Activated naive CD8-positive, alpha-beta T cell treated with anti-CD3 and anti-CD28 coated beads, Interleukin-2, amount 50 U/mL, for 24 hours (primary cell): ENCODE measurements at regions not wholly inside any gene's neighbourhood (a gene's known extent, or its start where the extent isn't known, plus 50 kb on each side); places are given as distances from the start of the nearest gene placed in this dataset.

Experiments used
- ATAC-seq: fragments of 150-1000 bp; cut with Tn5 transposase; one replicate; pipeline ENCODE4 v1.10.0; 2021
- DNase-seq: peaks from one replicate; pipeline ENCODE4 v3.0.0; 2021
- H3K27ac Mint-ChIP-seq: one replicate; pipeline ENCODE4 v1.8.0; 2021; ENCODE audit warnings: mild to moderate bottlenecking, mixed read lengths
- H3K27me3 Mint-ChIP-seq: one replicate; pipeline ENCODE4 v1.8.0; 2021; ENCODE audit warnings: mixed read lengths
- H3K36me3 Mint-ChIP-seq: one replicate; pipeline ENCODE4 v1.8.0; 2021; ENCODE audit warnings: low read depth, mixed read lengths
- H3K4me1 Mint-ChIP-seq: one replicate; pipeline ENCODE4 v1.8.0; 2021; ENCODE audit warnings: mixed read lengths
- H3K4me3 Mint-ChIP-seq: one replicate; pipeline ENCODE4 v1.8.0; 2021; ENCODE audit warnings: mild to moderate bottlenecking, moderate library complexity, mixed read lengths
- H3K9me3 Mint-ChIP-seq: one replicate; pipeline ENCODE4 v1.8.0; 2021; ENCODE audit warnings: mixed read lengths

DNA sequence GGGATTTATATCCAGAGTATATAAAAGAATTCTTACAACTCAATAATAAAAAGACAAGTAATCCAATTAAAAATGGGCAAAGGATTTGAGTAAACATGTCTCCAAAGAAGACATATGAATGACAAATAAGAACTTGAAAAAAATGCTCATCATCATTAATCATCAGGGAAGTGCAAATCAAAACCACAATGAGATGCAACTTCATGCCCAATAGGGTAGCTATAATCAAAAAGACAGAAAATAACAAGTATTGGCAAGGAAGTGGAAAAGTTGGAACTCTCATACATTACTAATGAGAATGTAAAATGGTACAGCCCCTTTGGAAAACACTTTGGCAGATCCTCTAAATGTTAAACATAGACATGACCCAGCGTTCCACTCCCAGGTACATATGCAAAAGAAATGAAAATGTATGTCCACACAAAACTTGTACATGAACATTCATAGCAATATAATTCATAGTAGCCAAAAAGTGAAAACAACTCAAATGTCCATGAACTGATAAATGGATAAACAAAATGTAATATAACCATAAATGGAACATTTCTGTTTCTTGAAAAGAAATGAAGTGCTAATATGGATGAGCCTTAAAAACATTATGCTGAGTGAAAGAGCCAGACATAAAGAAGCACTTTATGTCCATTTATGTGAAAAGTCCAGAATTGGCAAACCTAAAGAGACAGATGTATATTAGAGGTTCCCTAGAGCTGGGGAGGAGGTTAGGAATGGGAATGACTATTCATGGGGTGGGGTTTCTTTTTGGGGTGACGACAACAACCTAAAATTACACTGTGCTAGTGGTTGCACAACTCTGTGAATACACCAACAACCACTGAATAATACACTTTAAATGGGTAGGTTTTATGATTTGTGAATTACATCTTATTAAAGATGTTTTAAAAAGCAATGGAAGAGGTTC lies 259.7 kb downstream of the RHOU start:
- Mint-ChIP-seq H3K9me3 (no peaks in the 10 kb centered on the region), H3K4me1 (peaks cover 3% of the 10 kb centered on the region), H3K27me3 (no peaks in the 10 kb centered on the region), H3K4me3 (no peak overlapping the region), H3K27ac (no peak overlapping the region), H3K36me3 (no peaks in the 10 kb centered on the region)
- no peak for DNase-seq
- no peak for ATAC-seq

- no peaks in the 10 kb centered on the region for H3K36me3 Mint-ChIP-seq
Observed at GRCh38 chr1:228996281-228996680, 261.0 kb downstream of the RHOU start.

GRCh38 chr1:228997721-228998144 lies 262.5 kb downstream of the RHOU start:
- DNase-seq: no peak
- H3K4me3 Mint-ChIP-seq: no peak overlapping the region
- no peak overlapping the region for H3K27ac Mint-ChIP-seq
- no peak for ATAC-seq
- H3K4me1 Mint-ChIP-seq: no peaks in the 10 kb centered on the region
- H3K36me3 Mint-ChIP-seq: no peaks in the 10 kb centered on the region
- no peaks in the 10 kb centered on the region for H3K27me3 Mint-ChIP-seq
- H3K9me3 Mint-ChIP-seq: no peaks in the 10 kb centered on the region

More at GRCh38 chr1:228996281-228996680, 261.0 kb downstream of the RHOU start:
- H3K4me3 Mint-ChIP-seq: no peak overlapping the region
- H3K27me3 Mint-ChIP-seq: no peaks in the 10 kb centered on the region
- DNase-seq (no peak), ATAC-seq (no peak)
- H3K4me1 Mint-ChIP-seq: no peaks in the 10 kb centered on the region
- H3K27ac Mint-ChIP-seq: no peak overlapping the region
- H3K9me3 Mint-ChIP-seq: no peaks in the 10 kb centered on the region

- no peak for DNase-seq
- H3K9me3 Mint-ChIP-seq: no peaks in the 10 kb centered on the region
Observed at GRCh38 chr1:228998179-228998578, 262.9 kb downstream of the RHOU start.

DNA sequence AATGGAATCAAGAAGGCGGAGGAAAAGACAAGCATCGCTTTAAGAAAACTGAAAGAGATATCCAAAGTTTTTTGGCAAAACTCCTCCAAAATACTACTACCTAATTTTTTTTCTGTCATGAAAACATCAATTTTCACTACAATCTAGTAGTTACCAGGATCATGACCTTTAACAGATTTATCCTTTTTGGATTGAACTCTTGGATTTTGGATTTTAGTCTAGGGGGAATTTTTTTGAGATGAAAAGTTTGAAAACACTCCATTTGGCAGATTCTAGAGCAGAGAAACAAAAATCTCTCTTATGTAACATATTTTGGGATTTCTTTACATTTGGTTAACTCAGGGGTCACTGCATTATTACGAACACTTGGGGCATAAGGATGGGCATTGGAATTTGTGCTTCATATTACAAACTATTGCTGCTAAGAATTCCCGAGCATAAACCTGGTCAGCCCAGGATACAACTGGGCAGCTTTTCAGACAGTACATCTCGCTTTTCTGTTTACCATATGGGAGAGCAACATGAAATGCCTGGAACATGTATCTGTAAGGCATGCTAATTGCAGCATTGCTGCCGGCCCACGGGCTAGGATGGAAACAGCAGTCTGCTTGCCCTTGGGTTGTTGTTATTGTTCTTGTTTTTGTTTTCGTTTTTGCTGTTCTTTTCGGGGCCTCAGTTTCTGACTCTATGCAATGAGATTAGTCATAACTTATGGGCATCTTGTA lies 264.3 kb downstream of the RHOU start:
- no peaks in the 10 kb centered on the region for H3K36me3 Mint-ChIP-seq
- H3K9me3 Mint-ChIP-seq: no peaks in the 10 kb centered on the region
- ATAC-seq (no peak), DNase-seq (no peak)
- H3K27ac Mint-ChIP-seq: no peak overlapping the region
- no peak overlapping the region for H3K4me3 Mint-ChIP-seq
- H3K27me3 Mint-ChIP-seq: no peaks in the 10 kb centered on the region
- H3K4me1 Mint-ChIP-seq: no peaks in the 10 kb centered on the region

More at GRCh38 chr1:228998179-228998578, 262.9 kb downstream of the RHOU start:
- Mint-ChIP-seq H3K4me1 (no peaks in the 10 kb centered on the region), H3K36me3 (no peaks in the 10 kb centered on the region), H3K27me3 (no peaks in the 10 kb centered on the region), H3K4me3 (no peak overlapping the region), H3K27ac (no peak overlapping the region)
- no peak for ATAC-seq

- no peak overlapping the region for H3K4me3 Mint-ChIP-seq
- DNase-seq (no peak), ATAC-seq (no peak)
- H3K36me3 Mint-ChIP-seq: no peaks in the 10 kb centered on the region
- H3K9me3 Mint-ChIP-seq: no peaks in the 10 kb centered on the region
- no peak overlapping the region for H3K27ac Mint-ChIP-seq
- H3K4me1 Mint-ChIP-seq: no peaks in the 10 kb centered on the region
- no peaks in the 10 kb centered on the region for H3K27me3 Mint-ChIP-seq
Observed at GRCh38 chr1:229000187-229000586, 264.9 kb downstream of the RHOU start.

DNA sequence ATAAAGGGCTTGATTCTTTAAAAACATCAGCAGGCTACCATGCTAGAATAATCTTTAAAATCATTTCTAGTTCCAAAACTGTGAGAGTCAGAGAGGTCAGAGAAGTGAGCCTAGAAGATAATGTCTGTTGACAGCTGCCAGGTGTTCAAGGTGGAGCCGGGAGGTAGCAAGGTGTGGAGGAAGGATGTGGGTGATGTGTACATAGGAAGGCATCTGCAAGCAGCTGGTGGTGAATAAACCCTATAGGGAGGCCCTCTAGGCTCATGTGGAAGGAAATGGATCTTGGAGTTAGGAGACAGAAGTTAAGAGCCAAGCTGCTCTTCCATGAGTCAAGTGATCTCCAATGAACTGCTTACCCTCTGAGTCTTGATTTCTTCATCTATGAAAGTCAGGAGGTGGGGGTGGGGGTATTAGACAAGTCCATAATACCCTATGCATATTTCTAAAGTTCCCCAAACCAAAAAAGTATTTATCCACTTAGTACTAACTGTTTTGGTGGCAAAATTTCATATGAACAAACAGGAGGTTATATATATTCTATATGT lies 266.3 kb downstream of the RHOU start:
- Mint-ChIP-seq H3K4me1 (no peaks in the 10 kb centered on the region), H3K9me3 (no peaks in the 10 kb centered on the region), H3K4me3 (no peak overlapping the region), H3K27ac (no peak overlapping the region), H3K36me3 (no peaks in the 10 kb centered on the region), H3K27me3 (no peaks in the 10 kb centered on the region)
- ATAC-seq: no peak
- DNase-seq: no peak

GRCh38 chr1:229002037-229002436 lies 266.8 kb downstream of the RHOU start:
- H3K36me3 Mint-ChIP-seq: no peaks in the 10 kb centered on the region
- DNase-seq (no peak), ATAC-seq (no peak)
- H3K27ac Mint-ChIP-seq: no peak overlapping the region
- no peak overlapping the region for H3K4me3 Mint-ChIP-seq
- no peaks in the 10 kb centered on the region for H3K9me3 Mint-ChIP-seq
- no peaks in the 10 kb centered on the region for H3K4me1 Mint-ChIP-seq
- H3K27me3 Mint-ChIP-seq: no peaks in the 10 kb centered on the region

DNA sequence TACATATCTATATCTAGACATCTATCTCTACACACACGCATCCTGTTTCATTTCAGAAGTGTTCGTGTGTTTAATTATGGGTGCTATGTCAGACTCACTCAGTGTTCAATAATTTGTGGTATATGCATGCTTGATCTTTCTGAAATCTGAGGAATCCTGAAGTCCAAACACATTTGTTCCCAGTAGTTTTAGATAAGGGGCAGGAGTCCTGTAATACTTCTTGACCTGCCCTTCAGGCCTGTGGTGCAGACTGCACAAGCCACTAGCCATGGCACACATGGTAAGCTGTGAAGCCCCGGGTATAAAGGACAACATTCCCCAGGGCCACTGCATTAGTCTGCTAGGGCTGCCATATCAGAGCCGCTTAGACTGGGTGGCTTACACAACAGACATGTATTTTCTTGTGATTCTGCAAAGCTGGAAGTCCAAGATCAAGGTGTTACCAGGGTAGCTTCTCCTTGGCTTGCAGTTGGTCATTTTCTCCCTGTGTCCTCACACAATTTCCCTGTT lies 267.2 kb downstream of the RHOU start:
- no peaks in the 10 kb centered on the region for H3K9me3 Mint-ChIP-seq
- H3K4me3 Mint-ChIP-seq: no peak overlapping the region
- H3K27me3 Mint-ChIP-seq: no peaks in the 10 kb centered on the region
- no peak for ATAC-seq
- H3K4me1 Mint-ChIP-seq: no peaks in the 10 kb centered on the region
- no peak for DNase-seq
- H3K27ac Mint-ChIP-seq: no peak overlapping the region
- H3K36me3 Mint-ChIP-seq: no peaks in the 10 kb centered on the region

DNA sequence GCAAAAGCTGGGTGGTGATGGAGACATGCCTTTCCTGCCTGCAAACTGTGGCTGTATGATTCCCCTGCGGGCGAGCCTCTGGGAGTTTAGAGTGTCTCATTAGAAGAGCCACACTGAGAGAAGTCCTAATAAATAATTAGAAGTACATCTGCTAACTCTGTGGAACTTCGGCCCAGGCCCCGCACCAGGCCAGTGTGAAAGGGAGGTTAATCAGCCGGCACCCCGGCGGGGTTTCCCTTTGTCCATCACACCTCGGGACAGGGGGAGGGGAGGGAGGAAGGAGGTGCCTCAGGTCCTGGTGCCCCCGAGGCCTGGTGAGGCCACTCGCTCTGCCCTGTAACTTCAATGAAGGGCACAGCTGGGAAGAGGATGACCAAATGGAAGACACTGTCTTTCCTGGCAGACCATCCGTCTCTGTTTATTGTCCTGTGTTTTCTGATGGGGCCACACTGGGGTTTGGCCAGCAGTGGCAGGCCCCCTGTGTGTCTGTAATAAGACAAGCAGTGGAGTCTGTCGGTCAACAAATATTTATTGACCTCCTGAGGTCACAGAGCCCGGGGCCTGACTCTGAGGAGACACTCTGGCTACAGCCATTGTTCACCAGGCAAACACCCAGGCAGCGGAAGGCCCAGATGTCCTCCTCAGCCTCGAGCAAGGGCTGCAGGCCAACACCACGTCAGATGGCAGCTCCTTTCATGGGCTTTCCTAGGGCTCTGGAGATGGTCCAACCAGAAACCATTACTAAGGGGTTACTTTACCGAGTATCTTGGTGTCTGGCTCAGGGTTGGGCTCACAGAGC lies 267.5 kb upstream of the RAB4A start:
- Mint-ChIP-seq H3K9me3 (no peaks in the 10 kb centered on the region), H3K36me3 (no peaks in the 10 kb centered on the region), H3K27ac (no peak overlapping the region), H3K27me3 (no peaks in the 10 kb centered on the region), H3K4me1 (no peaks in the 10 kb centered on the region), H3K4me3 (no peak overlapping the region)
- DNase-seq (no peak), ATAC-seq (no peak)

- no peak overlapping the region for H3K27ac Mint-ChIP-seq
- H3K4me1 Mint-ChIP-seq: no peaks in the 10 kb centered on the region
- DNase-seq: no peak
- no peak overlapping the region for H3K4me3 Mint-ChIP-seq
- H3K27me3 Mint-ChIP-seq: no peaks in the 10 kb centered on the region
- no peaks in the 10 kb centered on the region for H3K9me3 Mint-ChIP-seq
- H3K36me3 Mint-ChIP-seq: no peaks in the 10 kb centered on the region
- no peak for ATAC-seq
Observed at GRCh38 chr1:229004066-229004833, 266.7 kb upstream of the RAB4A start.

DNA sequence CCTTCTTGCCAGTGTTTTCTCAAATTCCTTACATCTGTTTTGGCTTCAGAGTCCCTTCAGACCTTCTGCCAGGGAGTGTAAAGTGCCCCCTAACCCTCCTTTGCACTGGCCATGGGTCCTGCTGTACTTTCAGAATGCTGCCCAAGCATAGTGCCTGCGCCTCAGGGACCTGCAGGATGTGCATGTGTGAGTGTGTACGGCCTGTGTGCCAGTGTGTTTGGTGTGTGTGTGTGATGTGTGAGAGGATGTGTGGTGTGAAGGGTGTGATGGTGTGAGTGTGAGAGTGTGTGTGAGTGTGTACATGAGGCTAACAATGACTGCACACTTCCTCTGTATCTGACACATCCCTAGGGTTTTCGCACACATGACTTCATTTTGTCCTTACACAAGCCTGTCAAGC lies 265.8 kb upstream of the RAB4A start:
- Mint-ChIP-seq H3K4me1 (no peaks in the 10 kb centered on the region), H3K9me3 (no peaks in the 10 kb centered on the region), H3K27me3 (no peaks in the 10 kb centered on the region), H3K36me3 (no peaks in the 10 kb centered on the region), H3K4me3 (no peak overlapping the region), H3K27ac (no peak overlapping the region)
- ATAC-seq (no peak), DNase-seq (no peak)

- no peaks in the 10 kb centered on the region for H3K4me1 Mint-ChIP-seq
Observed at GRCh38 chr1:229005556-229005955, 265.4 kb upstream of the RAB4A start.

More at GRCh38 chr1:229005556-229005955, 265.4 kb upstream of the RAB4A start:
- DNase-seq (no peak), ATAC-seq (no peak)
- no peak overlapping the region for H3K27ac Mint-ChIP-seq
- H3K9me3 Mint-ChIP-seq: no peaks in the 10 kb centered on the region
- H3K4me3 Mint-ChIP-seq: no peak overlapping the region
- H3K36me3 Mint-ChIP-seq: no peaks in the 10 kb centered on the region
- no peaks in the 10 kb centered on the region for H3K27me3 Mint-ChIP-seq
